ENCODE measurements at regions not wholly inside any gene's neighbourhood (a gene's known extent, or its start where the extent isn't known, plus 50 kb on each side); places are given as distances from the start of the nearest gene placed in this dataset.
"Not testable (repeated sequence)": the region's sequence is repeated elsewhere in the genome, so short reads cannot be mapped to it uniquely, and the experiment has no call there.

DNA sequence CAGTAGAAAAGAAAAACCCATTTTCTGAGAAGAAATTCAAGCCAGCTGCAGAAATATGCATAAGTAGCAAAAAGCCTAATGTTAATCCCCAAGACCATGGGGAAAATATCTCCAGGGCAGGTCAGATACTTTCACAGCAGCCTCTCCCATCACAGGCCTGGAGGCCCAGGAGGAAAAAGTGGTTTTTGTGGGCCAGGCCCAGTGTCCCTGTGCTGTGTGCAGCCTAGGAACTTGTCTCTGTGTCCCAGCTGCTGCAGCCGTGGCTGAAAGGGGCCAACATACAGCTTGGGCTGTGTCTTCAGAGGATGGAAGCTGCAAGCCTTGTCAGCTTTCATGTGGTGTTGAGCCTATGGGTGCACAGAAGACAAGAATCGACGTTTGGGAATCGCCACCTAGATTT is 581.0 kb downstream of the C4orf33 start:
- DNase-seq (ENCODE audit: low spot score), result no peak

- DNase-seq (ENCODE audit: low spot score), result no peak
Measured at GRCh38 chr4:129682586-129682985, 586.6 kb downstream of the C4orf33 start.

GRCh38 chr4:129707949-129708348 is 612.0 kb downstream of the C4orf33 start:
- no peak for DNase-seq (ENCODE audit: low spot score)

GRCh38 chr4:129708784-129709183 is 612.8 kb downstream of the C4orf33 start:
- DNase-seq (ENCODE audit: low spot score), result no peak

- no peak for DNase-seq (ENCODE audit: low spot score)
Measured at GRCh38 chr4:129738175-129738574, 642.2 kb downstream of the C4orf33 start.

GRCh38 chr4:129747756-129748155 is 651.8 kb downstream of the C4orf33 start:
- no peak for DNase-seq (ENCODE audit: low spot score)

- DNase-seq (ENCODE audit: low spot score), result no peak
Measured at GRCh38 chr4:129748991-129749390, 653.0 kb downstream of the C4orf33 start.

GRCh38 chr4:129751646-129752045 is 655.7 kb downstream of the C4orf33 start:
- DNase-seq (ENCODE audit: low spot score), result no peak

DNA sequence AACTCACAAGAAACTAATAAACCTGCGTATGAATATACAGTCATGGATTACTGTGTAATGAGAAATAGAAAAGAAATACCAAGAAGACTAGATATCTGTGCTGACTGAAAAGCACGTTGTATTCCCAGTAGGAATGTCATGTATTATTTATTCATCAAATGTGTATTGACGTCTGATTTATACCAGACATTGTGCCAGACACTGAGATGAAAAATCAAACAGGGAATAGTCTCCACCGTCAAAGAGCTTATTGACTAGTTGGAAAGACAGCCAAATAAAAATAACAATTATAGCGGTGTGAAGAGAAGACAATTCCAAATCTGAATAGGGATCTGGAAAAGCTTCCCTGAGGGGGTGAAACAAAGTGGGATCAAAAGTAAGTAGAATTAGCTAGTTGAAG is 687.6 kb downstream of the C4orf33 start:
- no peak for DNase-seq (ENCODE audit: low spot score)

GRCh38 chr4:129788486-129788885 is 692.5 kb downstream of the C4orf33 start:
- DNase-seq (ENCODE audit: low spot score), result no peak

- no peak for DNase-seq (ENCODE audit: low spot score)
Measured at GRCh38 chr4:129804461-129804981, 708.6 kb downstream of the C4orf33 start.

- DNase-seq (ENCODE audit: low spot score), result no peak
Measured at GRCh38 chr4:129806986-129807385, 711.0 kb downstream of the C4orf33 start.

DNA sequence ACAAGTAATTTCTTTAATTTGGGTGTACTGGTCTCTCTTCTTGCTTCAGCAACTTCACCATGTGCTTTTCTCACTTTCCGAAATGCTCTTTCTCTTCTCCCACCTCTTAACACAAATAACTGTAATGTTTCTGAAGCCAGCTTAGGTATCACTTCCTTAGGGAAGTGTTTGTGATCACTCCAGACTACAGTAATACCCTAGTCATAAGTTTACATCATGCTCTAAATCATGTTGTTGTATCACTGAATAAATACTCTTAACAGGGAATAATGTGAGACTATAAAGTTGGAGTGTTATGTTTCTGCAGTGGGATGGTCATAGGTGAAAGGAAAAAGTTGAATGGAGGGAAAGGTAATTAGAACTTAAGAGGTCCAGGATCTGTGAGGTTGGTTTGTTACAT is 712.3 kb downstream of the C4orf33 start:
- no peak for DNase-seq (ENCODE audit: low spot score)

- DNase-seq (ENCODE audit: low spot score), result no peak
Measured at GRCh38 chr4:129821073-129821472, 725.1 kb downstream of the C4orf33 start.

GRCh38 chr4:129821963-129822362 is 726.0 kb downstream of the C4orf33 start:
- no peak for DNase-seq (ENCODE audit: low spot score)

GRCh38 chr4:129822701-129823100 is 726.7 kb downstream of the C4orf33 start:
- DNase-seq (ENCODE audit: low spot score), result no peak

GRCh38 chr4:129823105-129823504 is 727.2 kb downstream of the C4orf33 start:
- DNase-seq (ENCODE audit: low spot score), result no peak

DNA sequence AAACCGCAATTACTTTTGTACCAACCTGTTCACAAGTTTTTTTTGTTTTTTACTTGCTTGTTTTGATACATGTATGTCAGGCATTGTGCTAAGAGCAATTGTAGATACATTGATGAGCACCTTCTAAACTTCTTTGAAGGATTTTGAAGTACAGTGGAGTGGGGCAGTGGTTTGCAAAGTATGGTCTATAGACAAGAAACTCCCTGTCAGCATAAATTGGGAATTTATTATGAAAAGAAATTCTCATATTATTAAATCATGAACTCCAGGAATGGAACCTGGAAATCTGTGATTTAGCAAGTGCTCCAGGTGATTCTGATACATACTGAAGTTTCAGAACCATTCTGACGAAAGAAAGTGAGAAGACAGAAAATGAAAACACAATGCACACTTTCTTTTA is 733.4 kb downstream of the C4orf33 start:
- DNase-seq (ENCODE audit: low spot score), result no peak

DNA sequence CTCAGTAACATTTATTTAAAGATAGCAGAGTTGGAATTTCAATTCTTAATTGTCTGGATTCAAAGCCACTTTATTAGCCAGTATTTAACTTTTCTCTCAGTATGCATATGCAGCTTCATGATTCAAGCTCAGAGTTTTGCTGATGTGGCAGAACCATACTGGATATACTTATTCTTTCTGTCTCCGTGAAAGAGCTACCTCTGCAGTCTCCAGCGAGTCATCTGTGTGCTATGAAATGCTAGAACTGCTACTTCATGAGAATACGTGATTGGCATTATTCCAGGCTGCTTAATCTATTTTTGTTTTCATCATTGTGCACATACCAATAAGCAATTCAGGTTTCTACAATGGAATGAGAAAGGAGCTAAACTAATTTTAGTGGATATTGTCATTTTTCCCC is 743.7 kb downstream of the C4orf33 start:
- no peak for DNase-seq (ENCODE audit: low spot score)

DNA sequence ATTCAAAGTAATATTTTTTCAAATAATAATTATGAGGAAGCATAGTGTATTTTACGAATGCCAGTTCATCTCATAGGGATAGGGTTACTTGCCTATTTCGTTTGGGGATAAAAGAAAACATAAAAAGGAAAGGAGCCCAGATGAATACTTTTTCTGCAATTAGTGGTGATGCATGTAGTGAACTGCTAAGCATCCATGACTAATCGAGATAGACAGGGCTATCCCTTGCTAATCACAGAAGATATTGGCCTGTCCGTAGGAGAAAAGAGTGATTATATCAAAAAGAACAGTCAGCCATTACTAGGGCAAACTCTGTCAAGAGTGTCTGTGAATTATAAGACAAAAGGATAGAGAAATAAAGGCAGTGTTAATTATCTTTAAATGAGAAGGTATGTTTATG is 746.1 kb downstream of the C4orf33 start:
- no peak for DNase-seq (ENCODE audit: low spot score)

GRCh38 chr4:129852434-129852833 is 756.5 kb downstream of the C4orf33 start:
- no peak for DNase-seq (ENCODE audit: low spot score)

GRCh38 chr4:129853685-129854467 is 757.9 kb downstream of the C4orf33 start:
- DNase-seq (ENCODE audit: low spot score), result not testable (repeated sequence)

DNA sequence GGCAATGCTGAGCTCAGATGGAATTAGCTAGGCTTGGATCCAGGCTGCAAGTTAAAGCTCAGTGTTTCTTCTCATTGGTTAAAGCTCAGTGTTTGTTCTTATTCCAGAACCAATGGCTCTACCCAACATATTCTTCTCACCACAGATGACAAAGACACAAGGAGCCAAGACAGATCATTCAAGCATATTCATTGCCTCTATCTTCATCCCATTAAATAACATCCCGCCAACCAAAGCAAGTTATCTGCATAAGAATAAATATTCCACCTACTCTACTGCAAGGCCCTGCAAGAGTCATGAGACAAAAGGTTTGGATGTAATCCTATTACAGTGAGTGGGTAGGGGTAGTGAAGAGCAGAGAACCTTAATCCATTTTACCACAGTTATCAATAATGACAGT is 766.5 kb downstream of the C4orf33 start:
- no peak for DNase-seq (ENCODE audit: low spot score)

GRCh38 chr4:129863206-129863605 is 767.3 kb downstream of the C4orf33 start:
- no peak for DNase-seq (ENCODE audit: low spot score)

Data from hematopoietic multipotent progenitor cell treated with erythropoietin and hydrocortisone succinate and interleukin-3 and kit ligand, for 15 days (in vitro differentiated cells).